H1 (cell line): ENCODE measurements at regions not wholly inside any gene's neighbourhood (a gene's known extent, or its start where the extent isn't known, plus 50 kb on each side); places are given as distances from the start of the nearest gene placed in this dataset.

ENCODE experiments used
- CTCF ChIA-PET: fragments of 300-600 bp; sonication (Branson Sonifier 250); formaldehyde crosslinking; loops from one replicate; lab custom pipeline; 2021; ENCODE audit not compliant: partially characterized antibody; lab: Charles Lee
- POLR2A ChIA-PET: fragments of 300-600 bp; sonication (Branson Sonifier 250); formaldehyde crosslinking; loops from one replicate; lab custom pipeline; 2021; ENCODE audit warnings: inconsistent platforms; ENCODE audit not compliant: partially characterized antibody; lab: Charles Lee
- DNase-seq, 2 experiments: peaks; one replicate each; pipeline versions ENCODE4 v3.0.0 to v3.0.0-alpha.2; 2010 to 2022; ENCODE audit warnings: low spot score in 2 of 2, low read depth in 1 of 2, mixed read lengths in 1 of 2
- FAIRE-seq: peaks from 2 replicates; lab custom pipeline; 2011; peaks lifted over from hg19 to GRCh38; lab: Jason Lieb, UNC
- H2AFZ ChIP-seq: 2 replicates; pipeline ENCODE4 v1.8.1; 2012; ENCODE audit warnings: low read length, inconsistent platforms
- H2AK5ac ChIP-seq: 2 replicates; pipeline ENCODE4 v1.6.1; 2013; ENCODE audit warnings: low read depth, low read length
- H2BK120ac ChIP-seq: replicated peaks from 2 replicates; pipeline ENCODE3; 2013; ENCODE audit warnings: low read depth, low read length, inconsistent platforms
- H2BK12ac ChIP-seq: 2 replicates; pipeline ENCODE4 v1.6.1; 2013; ENCODE audit warnings: low read depth, low read length
- H2BK15ac ChIP-seq: 2 replicates; pipeline ENCODE4 v1.6.1; 2013; ENCODE audit warnings: low read length
- H2BK20ac ChIP-seq: 2 replicates; pipeline ENCODE4 v1.6.1; 2013; ENCODE audit warnings: low read length
- H2BK5ac ChIP-seq: 2 replicates; pipeline ENCODE4 v1.6.1; 2013; ENCODE audit warnings: low read depth, low read length
- H3K14ac ChIP-seq: 2 replicates; pipeline ENCODE4 v1.6.1; 2013; ENCODE audit warnings: inconsistent platforms; ENCODE audit not compliant: insufficient read length
- H3K18ac ChIP-seq: 2 replicates; pipeline ENCODE4 v1.6.1; 2013; ENCODE audit warnings: low read length; ENCODE audit errors: extremely low read depth
- H3K23ac ChIP-seq: 2 replicates; pipeline ENCODE4 v1.6.1; 2013; ENCODE audit warnings: inconsistent platforms; ENCODE audit not compliant: insufficient read length
- H3K23me2 ChIP-seq: 2 replicates; pipeline ENCODE4 v1.6.1; 2013; ENCODE audit warnings: low read depth, low read length
- H3K27ac ChIP-seq: 2 replicates; pipeline ENCODE4 v1.6.1; 2011; ENCODE audit warnings: low read depth, low read length, inconsistent platforms
- H3K27me3 ChIP-seq, 4 experiments: replicated peaks in 1 of 4; 1 replicate in 1 of 4; 2 replicates in 3 of 4; pipeline versions ENCODE4 v1.6.1 to v1.8.1; 2011 to 2013; ENCODE audit warnings: low read length in 3 of 4, mild to moderate bottlenecking in 3 of 4, inconsistent platforms in 2 of 4, mixed read lengths in 2 of 4, moderate library complexity in 1 of 4; ENCODE audit not compliant: control insufficient read depth in 3 of 4, insufficient read depth in 3 of 4; ENCODE audit errors: extremely low read depth in 1 of 4
- H3K36me3 ChIP-seq, 4 experiments: 2 replicates each; pipeline versions ENCODE4 v1.6.1 to v1.8.1; 2011 to 2013; ENCODE audit warnings: mild to moderate bottlenecking in 4 of 4, low read length in 3 of 4, moderate library complexity in 2 of 4, control low read depth in 1 of 4, inconsistent platforms in 1 of 4; ENCODE audit not compliant: insufficient read depth in 4 of 4, control insufficient read depth in 2 of 4
- H3K4ac ChIP-seq: replicated peaks from 2 replicates; pipeline ENCODE3; 2013; ENCODE audit warnings: low read length, low read depth, mixed read lengths, inconsistent platforms; ENCODE audit not compliant: insufficient read length
- H3K4me1 ChIP-seq, 4 experiments: replicated peaks in 1 of 4; 1 replicate in 1 of 4; 2 replicates in 3 of 4; pipeline versions ENCODE4 v1.6.1 to v1.8.1; 2011 to 2013; ENCODE audit warnings: low read length in 3 of 4, inconsistent platforms in 2 of 4, mixed read lengths in 1 of 4; ENCODE audit not compliant: insufficient read depth in 4 of 4, control insufficient read depth in 3 of 4
- H3K4me2 ChIP-seq, 2 experiments: 2 replicates each; pipeline versions ENCODE4 v1.6.1 to v1.8.1; 2011 to 2013; ENCODE audit warnings: low read depth in 2 of 2, low read length in 2 of 2, control low read depth in 1 of 2, inconsistent platforms in 1 of 2, mild to moderate bottlenecking in 1 of 2; ENCODE audit not compliant: insufficient read depth in 1 of 2
- H3K4me3 ChIP-seq, 4 experiments: fragments of 200-600, 300-600 bp in 1 of 4; sonication (generic), shearing (Covaris generic), sonication (Bioruptor Twin) in 1 of 4; 2 replicates each; pipeline versions ENCODE4 v1.5.1 to v1.8.1; 2011 to 2016; ENCODE audit warnings: low read length in 4 of 4, low read depth in 3 of 4, control low read depth in 2 of 4, inconsistent platforms in 2 of 4, mild to moderate bottlenecking in 2 of 4, mixed read lengths in 1 of 4, moderate library complexity in 1 of 4; ENCODE audit not compliant: insufficient read depth in 2 of 4; ENCODE audit errors: extremely low read depth in 1 of 4
- H3K56ac ChIP-seq: replicated peaks from 2 replicates; pipeline ENCODE3; 2013; ENCODE audit warnings: low read depth, mild to moderate bottlenecking, mixed read lengths, low read length, inconsistent platforms; ENCODE audit not compliant: insufficient read length
- H3K79me1 ChIP-seq: 2 replicates; pipeline ENCODE4 v1.6.1; 2013; ENCODE audit warnings: low read depth, low read length, control low read depth
- H3K79me2 ChIP-seq, 2 experiments: 2 replicates each; pipeline versions ENCODE4 v1.6.1 to v1.8.1; 2012 to 2013; ENCODE audit warnings: low read length in 2 of 2, mild to moderate bottlenecking in 2 of 2, inconsistent platforms in 1 of 2; ENCODE audit not compliant: insufficient read depth in 2 of 2, control insufficient read depth in 1 of 2
- H3K9ac ChIP-seq, 4 experiments: replicated peaks in 1 of 4; 1 replicate in 1 of 4; 2 replicates in 3 of 4; pipeline versions ENCODE4 v1.6.1 to v1.8.1; 2011 to 2013; ENCODE audit warnings: low read depth in 3 of 4, low read length in 3 of 4, control low read depth in 2 of 4, mild to moderate bottlenecking in 2 of 4, moderate library complexity in 2 of 4, inconsistent platforms in 1 of 4; ENCODE audit errors: extremely low read depth in 1 of 4
- H3K9me3 ChIP-seq, 2 experiments: 2 replicates each; pipeline versions ENCODE4 v1.6.1 to v1.8.1; 2012 to 2013; ENCODE audit warnings: mild to moderate bottlenecking in 2 of 2, moderate library complexity in 2 of 2, control low read depth in 1 of 2, inconsistent platforms in 1 of 2, low read depth in 1 of 2, low read length in 1 of 2, mixed read lengths in 1 of 2; ENCODE audit not compliant: insufficient read depth in 2 of 2
- H4K20me1 ChIP-seq, 2 experiments: replicated peaks in 1 of 2; 2 replicates each; pipeline versions ENCODE3 to v1.8.1; 2011 to 2013; ENCODE audit warnings: inconsistent platforms in 2 of 2, low read length in 2 of 2, mild to moderate bottlenecking in 1 of 2; ENCODE audit not compliant: insufficient read depth in 2 of 2, control insufficient read depth in 1 of 2
- H4K5ac ChIP-seq: 2 replicates; pipeline ENCODE4 v1.6.1; 2013; ENCODE audit warnings: low read length, low read depth, mixed read lengths, inconsistent platforms; ENCODE audit not compliant: insufficient read length
- H4K8ac ChIP-seq: 2 replicates; pipeline ENCODE4 v1.8.0; 2013; ENCODE audit warnings: mild to moderate bottlenecking, moderate library complexity, low read length, inconsistent platforms; ENCODE audit not compliant: insufficient read depth; ENCODE audit errors: extremely low read depth
- H4K91ac ChIP-seq: replicated peaks from 2 replicates; pipeline ENCODE3; 2013; ENCODE audit warnings: low read length, mixed read lengths, inconsistent platforms; ENCODE audit not compliant: insufficient read length
- CHD2 ChIP-seq: IDR thresholded peaks from 2 replicates; pipeline ENCODE4 v1.6.1; 2012; ENCODE audit warnings: low read length, improper control_type of control experiment
- CTBP2 ChIP-seq: IDR thresholded peaks from 2 replicates; pipeline ENCODE4 v1.7.0; 2011; ENCODE audit warnings: borderline replicate concordance, mild to moderate bottlenecking, moderate library complexity, mixed read lengths, low read length; ENCODE audit not compliant: insufficient read depth, insufficient read length
- EZH2 ChIP-seq: fragments of 200-600 bp; sonication (generic); IDR thresholded peaks from 2 replicates; pipeline ENCODE4 v1.7.1; 2012; ENCODE audit warnings: low read depth, mild to moderate bottlenecking, moderate library complexity, low read length, inconsistent platforms; ENCODE audit not compliant: severe bottlenecking
- FOSL1 ChIP-seq: IDR thresholded peaks from 2 replicates; pipeline ENCODE4 v1.6.1; 2011; ENCODE audit warnings: mild to moderate bottlenecking, low read depth, low read length, moderate library complexity; ENCODE audit not compliant: insufficient read depth
- KDM1A ChIP-seq: fragments of 200-600, 300-600 bp; sonication (generic); IDR thresholded peaks from 2 replicates; pipeline ENCODE4 v1.7.1; 2016; ENCODE audit warnings: mild to moderate bottlenecking, low read length, borderline replicate concordance
- KDM4A ChIP-seq: IDR thresholded peaks from one replicate; pipeline ENCODE4 v1.7.1; 2012; ENCODE audit warnings: low read depth, mild to moderate bottlenecking, moderate library complexity, low read length, inconsistent platforms; ENCODE audit not compliant: severe bottlenecking
- NRF1 ChIP-seq: IDR thresholded peaks from 2 replicates; pipeline ENCODE4 v1.6.1; 2011; ENCODE audit warnings: mild to moderate bottlenecking, low read depth, low read length, improper control_type of control experiment
- RBBP5 ChIP-seq: IDR thresholded peaks from 2 replicates; pipeline ENCODE4 v1.7.1; 2012; ENCODE audit warnings: low read depth, mild to moderate bottlenecking, inconsistent platforms, low read length, moderate library complexity, borderline replicate concordance
- RNF2 ChIP-seq: fragments of 200-900, 300-1000 bp; sonication (generic); IDR thresholded peaks from 2 replicates; pipeline ENCODE4 v1.7.1; 2016; ENCODE audit warnings: borderline replicate concordance, low read depth, mild to moderate bottlenecking, antibody characterized with exemption, low read length; ENCODE audit not compliant: poor library complexity, severe bottlenecking; ENCODE audit errors: missing control alignments
- SIX5 ChIP-seq: IDR thresholded peaks from 2 replicates; pipeline ENCODE4 v1.6.1; 2011; ENCODE audit warnings: mild to moderate bottlenecking, low read depth, low read length
- ZNF274 ChIP-seq: IDR thresholded peaks from 2 replicates; pipeline ENCODE4 v1.7.0; 2012; ENCODE audit warnings: low read length, borderline replicate concordance; ENCODE audit errors: extremely low read depth
- WGBS, 2 experiments: shearing (Covaris generic) in 1 of 2; methylation state at CpG; one replicate each; pipeline versions ENCODE4 v1.1.6 to v1.1.7; 2013 to 2015; ENCODE audit warnings: low lambda C conversion rate in 2 of 2, mixed read lengths in 2 of 2, inconsistent platforms in 1 of 2, low coverage in 1 of 2, missing lambda C conversion rate in 1 of 2; ENCODE audit not compliant: insufficient replicate concordance in 2 of 2, insufficient coverage in 1 of 2, insufficient read length in 1 of 2; ENCODE audit errors: extremely low coverage in 1 of 2, missing lambda C conversion rate in 1 of 2; 5-methylcytosine and 5-hydroxymethylcytosine counted together

- Histone ChIP-seq H4K5ac (no peak overlapping the region), H2BK5ac (no peak overlapping the region), H3K23ac (no peak overlapping the region), H3K23me2 (no peaks in the 10 kb centered on the region), H4K91ac (no peak overlapping the region), H2BK120ac (no peak overlapping the region), H3K79me1 (no peaks in the 10 kb centered on the region), H2BK20ac (no peak overlapping the region), H3K56ac (no peak overlapping the region), H2AFZ (no peak overlapping the region), H3K27ac (no peak overlapping the region), H3K27me3 (no peaks in the 10 kb centered on the region), H3K4ac (no peak overlapping the region), H2AK5ac (no peak overlapping the region), H4K20me1 (no peaks in the 10 kb centered on the region), H3K9ac (no peak overlapping the region), H2BK15ac (no peak overlapping the region), H3K18ac (no peak overlapping the region), H3K14ac (no peak overlapping the region), H3K36me3 (no peaks in the 10 kb centered on the region), H3K4me1 (no peaks in the 10 kb centered on the region), H3K79me2 (no peaks in the 10 kb centered on the region), H4K8ac (no peak overlapping the region), H3K9me3 (no peaks in the 10 kb centered on the region), H3K4me2 (no peak overlapping the region), H3K4me3 (no peak overlapping the region), H2BK12ac (no peak overlapping the region)
- CTCF ChIA-PET: no interaction called here
- FAIRE-seq (no peak), DNase-seq (no peak)
- POLR2A ChIA-PET: no interaction called here
- WGBS, 2 experiments: 93% methylated on average over 3 of the region's 3 CpGs; no CpG with 5 or more reads in 1 of the 2 experiments
- no peak for TF ChIP-seq CHD2
- no peak for TF ChIP-seq NRF1
- no peak for TF ChIP-seq RNF2
- no peak for TF ChIP-seq KDM4A
- no peak for TF ChIP-seq CTBP2
- TF ChIP-seq SIX5: no peak
- no peak for TF ChIP-seq KDM1A
- TF ChIP-seq EZH2: no peak
- TF ChIP-seq ZNF274: no peak
- no peak for TF ChIP-seq FOSL1
- TF ChIP-seq RBBP5: no peak
Observed at GRCh38 chr6:8865451-8865850, 430.1 kb upstream of the SLC35B3 start.
